ENCODE measurements at regions not wholly inside any gene's neighbourhood (a gene's known extent, or its start where the extent isn't known, plus 50 kb on each side); places are given as distances from the start of the nearest gene placed in this dataset.

DNA sequence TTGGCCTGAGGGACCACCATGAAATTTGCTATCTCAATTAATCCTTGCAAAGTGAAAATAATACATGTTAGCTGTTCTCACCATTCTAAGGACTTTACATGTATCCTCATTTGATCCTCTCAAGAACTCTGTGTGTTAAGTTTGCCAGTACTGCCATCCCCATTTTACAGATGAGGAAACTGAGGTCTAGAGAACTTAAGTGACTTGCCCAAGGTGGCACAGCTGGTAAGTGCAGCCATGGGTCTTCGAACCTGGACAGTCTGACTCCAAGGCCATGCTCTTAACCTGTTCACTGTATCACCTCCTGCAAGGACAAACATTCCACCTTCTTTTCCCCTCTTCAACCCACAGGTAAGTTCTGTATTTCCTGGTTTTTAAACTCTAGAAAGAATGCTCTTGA is 85.3 kb upstream of the NFE2L3 start:
- POLR2A ChIA-PET = no interaction called here
- no peak overlapping the region for H3K4me3 ChIP-seq (ENCODE audit: low read depth, low read length)
- CTCF ChIA-PET = no interaction called here
- TF ChIP-seq, protein P1, sequence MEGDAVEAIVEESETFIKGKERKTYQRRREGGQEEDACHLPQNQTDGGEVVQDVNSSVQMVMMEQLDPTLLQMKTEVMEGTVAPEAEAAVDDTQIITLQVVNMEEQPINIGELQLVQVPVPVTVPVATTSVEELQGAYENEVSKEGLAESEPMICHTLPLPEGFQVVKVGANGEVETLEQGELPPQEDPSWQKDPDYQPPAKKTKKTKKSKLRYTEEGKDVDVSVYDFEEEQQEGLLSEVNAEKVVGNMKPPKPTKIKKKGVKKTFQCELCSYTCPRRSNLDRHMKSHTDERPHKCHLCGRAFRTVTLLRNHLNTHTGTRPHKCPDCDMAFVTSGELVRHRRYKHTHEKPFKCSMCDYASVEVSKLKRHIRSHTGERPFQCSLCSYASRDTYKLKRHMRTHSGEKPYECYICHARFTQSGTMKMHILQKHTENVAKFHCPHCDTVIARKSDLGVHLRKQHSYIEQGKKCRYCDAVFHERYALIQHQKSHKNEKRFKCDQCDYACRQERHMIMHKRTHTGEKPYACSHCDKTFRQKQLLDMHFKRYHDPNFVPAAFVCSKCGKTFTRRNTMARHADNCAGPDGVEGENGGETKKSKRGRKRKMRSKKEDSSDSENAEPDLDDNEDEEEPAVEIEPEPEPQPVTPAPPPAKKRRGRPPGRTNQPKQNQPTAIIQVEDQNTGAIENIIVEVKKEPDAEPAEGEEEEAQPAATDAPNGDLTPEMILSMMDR (IDR thresholded peaks at IDR 0.05; ENCODE audit: insufficient read depth, low read length, missing control alignments) = no peak
- DNase-seq (ENCODE audit: low read depth, low spot score) = no peak

DNA sequence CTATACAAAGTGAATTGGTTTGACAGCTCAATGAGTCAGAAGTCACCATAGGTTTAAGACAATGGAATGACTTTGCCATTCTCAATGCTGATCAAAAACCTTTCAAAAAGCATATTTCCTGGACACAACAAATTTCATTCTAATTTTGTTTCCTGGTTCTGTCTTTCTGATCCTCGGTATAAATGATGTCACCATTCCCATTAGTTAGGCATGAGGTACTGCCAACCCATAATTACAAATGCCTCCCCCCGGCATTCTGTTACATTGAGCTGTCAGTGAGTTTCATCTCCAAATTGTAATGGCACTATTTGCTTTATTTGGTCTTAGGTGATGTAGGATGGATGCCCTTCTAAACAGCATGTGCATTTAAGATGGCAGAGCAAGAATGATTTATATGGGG is 81.7 kb upstream of the NFE2L3 start:
- CTCF ChIA-PET = interaction anchor here (1.2 kb wide), 1 partner anchor 20 kb away, joined by 6 read pairs; no protein-coding TSS in a partner anchor

DNA sequence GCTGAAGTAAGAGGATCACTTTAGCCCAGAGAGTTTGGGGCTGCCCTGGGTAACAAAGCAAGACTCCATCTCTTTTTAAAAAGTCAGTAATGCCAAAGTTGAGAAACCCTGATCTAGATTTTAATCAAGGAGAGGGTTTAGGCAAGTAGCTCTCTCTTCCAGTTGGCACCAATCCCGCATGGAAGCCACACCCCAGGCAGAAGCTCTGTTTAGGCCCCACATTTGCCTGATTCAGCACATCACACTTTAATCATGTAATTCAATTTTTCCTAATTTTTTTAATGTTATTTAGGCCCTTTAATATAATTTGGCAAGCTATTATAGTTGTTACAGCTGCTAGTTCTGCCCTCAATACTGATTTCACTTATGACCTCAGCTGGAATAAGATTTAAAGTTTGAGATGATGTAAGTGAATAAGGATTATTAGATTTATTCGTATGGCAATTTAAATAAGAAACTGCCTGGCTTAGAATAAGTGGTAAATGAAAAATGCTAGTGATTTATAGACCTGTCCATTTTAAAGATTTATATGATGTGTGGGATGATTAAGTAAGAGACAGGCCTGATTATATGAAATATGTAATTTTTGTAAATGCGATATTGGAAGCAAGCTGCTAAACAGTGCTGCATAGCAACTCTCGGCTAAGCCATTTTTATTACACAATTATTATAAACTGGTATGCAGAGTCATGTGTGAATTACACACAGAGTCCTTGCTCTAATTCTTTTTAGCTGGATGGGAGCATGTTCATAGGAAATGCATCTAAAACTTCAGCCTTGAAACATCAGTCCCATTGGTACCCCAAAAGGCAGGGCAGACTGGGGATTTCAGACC is 80.2 kb upstream of the NFE2L3 start:
- TF ChIP-seq, protein P1 (IDR thresholded peaks at IDR 0.05; ENCODE audit: insufficient read depth, low read length, missing control alignments) = no peak
- ChIA-PET POLR2A (no interaction called here), CTCF (interaction anchor here (1.0 kb wide), 1 partner anchor 19 kb away, joined by 4 read pairs; no protein-coding TSS in a partner anchor)
- no peak overlapping the region for H3K4me3 ChIP-seq (ENCODE audit: low read depth, low read length)
- DNase-seq (ENCODE audit: low read depth, low spot score) = no peak

More for the DNA sequence above, 81.7 kb upstream of the NFE2L3 start:
- POLR2A ChIA-PET = no interaction called here
- no peak overlapping the region for H3K4me3 ChIP-seq (ENCODE audit: low read depth, low read length)
- TF ChIP-seq, protein P1 (IDR thresholded peaks at IDR 0.05; ENCODE audit: insufficient read depth, low read length, missing control alignments) = no peak
- DNase-seq (ENCODE audit: low read depth, low spot score) = no peak

DNA sequence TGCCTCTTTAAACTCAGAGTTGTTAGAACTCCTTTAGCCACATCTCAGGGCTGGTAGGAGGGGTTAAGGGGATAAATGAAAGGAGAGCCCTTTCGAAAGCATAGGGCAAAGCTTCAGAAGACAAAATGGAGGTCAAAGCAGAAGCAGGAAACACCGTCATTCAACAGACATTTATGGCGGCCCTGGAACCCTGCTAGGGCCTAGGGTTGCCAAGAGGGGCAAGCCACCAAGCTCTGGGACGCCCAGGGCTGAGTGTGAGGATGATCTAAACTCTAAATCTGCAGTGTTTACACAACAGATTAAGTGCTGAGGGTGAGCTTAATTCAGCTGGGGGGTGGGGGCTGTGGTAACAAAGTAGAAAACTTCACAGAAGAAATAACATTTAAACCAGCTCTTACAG is 79.0 kb upstream of the NFE2L3 start:
- no peak for DNase-seq (ENCODE audit: low read depth, low spot score)
- H3K4me3 ChIP-seq (ENCODE audit: low read depth, low read length) = no peak overlapping the region
- TF ChIP-seq, protein P1 (IDR thresholded peaks at IDR 0.05; ENCODE audit: insufficient read depth, low read length, missing control alignments) = no peak
- ChIA-PET POLR2A (no interaction called here), CTCF (interaction anchor here (0.7 kb wide), 1 partner anchor 13 kb away, joined by 3 read pairs; no protein-coding TSS in a partner anchor)

DNA sequence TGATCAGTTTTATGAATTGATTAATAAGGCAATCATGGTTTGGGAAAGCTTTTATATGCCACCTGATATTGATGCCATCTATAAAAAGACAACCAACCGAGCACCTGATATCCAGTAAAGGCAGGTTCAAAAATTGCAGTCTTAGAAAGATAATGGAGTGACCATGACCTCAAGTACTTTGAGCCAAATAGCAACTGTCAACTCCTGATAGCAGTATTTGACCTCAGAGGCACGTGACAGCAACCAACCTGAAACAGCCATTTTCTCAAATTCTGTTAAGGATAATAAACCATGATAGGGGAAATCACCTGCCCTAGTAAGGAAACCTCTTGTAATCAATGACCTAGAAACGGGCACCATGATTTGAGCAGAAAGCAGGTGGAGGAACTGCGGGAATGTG is 77.1 kb upstream of the NFE2L3 start:
- CTCF ChIA-PET = interaction anchor here (1.0 kb wide), 1 partner anchor 182 kb away, joined by 3 read pairs; no protein-coding TSS in a partner anchor
- H3K4me3 ChIP-seq (ENCODE audit: low read depth, low read length) = no peak overlapping the region
- no peak for DNase-seq (ENCODE audit: low read depth, low spot score)
- POLR2A ChIA-PET = no interaction called here
- TF ChIP-seq, protein P1 (IDR thresholded peaks at IDR 0.05; ENCODE audit: insufficient read depth, low read length, missing control alignments) = no peak

DNA sequence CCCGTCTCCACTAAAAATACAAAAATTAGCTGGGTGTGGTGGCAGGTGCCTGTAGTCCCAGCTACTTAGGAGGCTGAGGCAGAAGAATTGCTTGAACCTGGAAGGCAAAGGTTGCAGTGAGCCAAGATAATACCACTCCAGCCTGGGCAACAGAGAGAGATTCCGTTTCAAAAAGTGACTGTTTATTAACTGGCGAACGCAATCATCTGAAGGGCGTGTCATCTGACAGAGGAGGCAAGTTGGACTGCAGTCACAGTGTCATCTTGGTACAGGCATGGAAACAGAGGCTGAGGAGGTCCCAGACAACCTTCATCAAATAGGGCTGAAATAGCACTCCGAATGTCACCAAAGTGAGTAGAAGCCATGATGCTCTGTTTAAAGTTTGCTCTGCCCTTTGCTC is 75.3 kb upstream of the NFE2L3 start:
- no peak for DNase-seq (ENCODE audit: low read depth, low spot score)
- no peak overlapping the region for H3K4me3 ChIP-seq (ENCODE audit: low read depth, low read length)
- ChIA-PET CTCF (interaction anchor here (2.0 kb wide), 1 partner anchor 14 kb away, joined by 4 read pairs; no protein-coding TSS in a partner anchor), POLR2A (no interaction called here)
- TF ChIP-seq, protein P1 (IDR thresholded peaks at IDR 0.05; ENCODE audit: insufficient read depth, low read length, missing control alignments) = no peak

Data from AG04449 (cell line).